Prostate gland (tissue), 2 donors: ENCODE measurements at regions not wholly inside any gene's neighbourhood (a gene's known extent, or its start where the extent isn't known, plus 50 kb on each side); places are given as distances from the start of the nearest gene placed in this dataset.

Experiments
- DNase-seq: peaks from one replicate; pipeline ENCODE4 v3.0.0-alpha.2; 2019; ENCODE audit warnings: low spot score
- H3K27ac ChIP-seq, 2 donors: fragments of 200-600 bp; sonication (generic); 2 replicates each; pipeline ENCODE4 v1.5.1; 2017 to 2019
- H3K27me3 ChIP-seq: fragments of 200-600 bp; sonication (generic); replicated peaks from 2 replicates; pipeline ENCODE4 v1.5.1; 2019; ENCODE audit not compliant: insufficient read depth
- H3K36me3 ChIP-seq, 2 donors: fragments of 200-600 bp; sonication (generic); 1 replicate in 1 of 2; 2 replicates in 1 of 2; pipeline versions ENCODE4 v1.5.1 to v1.8.1; 2017 to 2019
- H3K4me1 ChIP-seq: fragments of 200-600 bp; sonication (generic); replicated peaks from 2 replicates; pipeline ENCODE4 v1.5.1; 2019
- H3K4me3 ChIP-seq, 2 donors: fragments of 200-600 bp; sonication (generic); 2 replicates each; pipeline ENCODE4 v1.5.1; 2017 to 2019
- H3K9me3 ChIP-seq: fragments of 200-600 bp; sonication (generic); 2 replicates; pipeline ENCODE4 v1.5.1; 2017
- CTCF ChIP-seq, 4 experiments: fragments of 200-600 bp in 2 of 4; fragments of 450-650 bp in 2 of 4; sonication (generic) in 2 of 4; IDR thresholded peaks; 1 replicate in 3 of 4; 2 replicates in 1 of 4; pipeline ENCODE4 v1.5.1; 2016 to 2019; ENCODE audit warnings: antibody characterized with exemption in 4 of 4, mild to moderate bottlenecking in 2 of 4, moderate library complexity in 2 of 4
- POLR2A ChIP-seq: fragments of 450-650 bp; IDR thresholded peaks from one replicate; pipeline ENCODE4 v1.6.1; 2016; ENCODE audit warnings: antibody characterized with exemption, mild to moderate bottlenecking
- POLR2AphosphoS5 ChIP-seq: sonication (generic); formaldehyde crosslinking; IDR thresholded peaks from one replicate; pipeline ENCODE4 v1.6.1; 2017; ENCODE audit warnings: antibody characterized with exemption
- WGBS: methylation state at CpG from one replicate; pipeline ENCODE4 v1.1.5; 2018; 5-methylcytosine and 5-hydroxymethylcytosine counted together
- intact Hi-C: fragments of 100-400 bp; cut with DNase I; formaldehyde crosslinking; loops from one replicate; pipeline ENCODE4 v1.14.2; 2022

- H3K36me3 ChIP-seq = no peaks in the 10 kb centered on the region
- no peak overlapping the region for H3K4me3 ChIP-seq
- TF ChIP-seq POLR2A (no peak), POLR2AphosphoS5 (no peak), CTCF (IDR thresholded peaks at IDR 0.05) (no peak)
- H3K9me3 ChIP-seq = no peaks in the 10 kb centered on the region
- no peak for DNase-seq
- intact Hi-C loops = no loop called here
- H3K27ac ChIP-seq = no peak overlapping the region
- no peaks in the 10 kb centered on the region for H3K4me1 ChIP-seq
- no peaks in the 10 kb centered on the region for H3K27me3 ChIP-seq
These were observed 513.1 kb upstream of the CBLB start for GRCh38 chr3:106381939-106382335.

- no peak overlapping the region for H3K4me3 ChIP-seq
- WGBS = 92% methylated on average over 3 of the region's 3 CpGs
- no peak for DNase-seq
- no peak overlapping the region for H3K27ac ChIP-seq
- H3K36me3 ChIP-seq = no peaks in the 10 kb centered on the region
- TF ChIP-seq POLR2AphosphoS5 = no peak
- TF ChIP-seq CTCF (IDR thresholded peaks at IDR 0.05) = no peak
- no peak for TF ChIP-seq POLR2A
- intact Hi-C loops = no loop called here
- H3K9me3 ChIP-seq = no peaks in the 10 kb centered on the region
- no peaks in the 10 kb centered on the region for H3K4me1 ChIP-seq
- H3K27me3 ChIP-seq = no peaks in the 10 kb centered on the region
These were observed 517.2 kb upstream of the CBLB start for GRCh38 chr3:106386050-106386449.

GRCh38 chr3:106392915-106393314 lies 524.1 kb upstream of the CBLB start:
- H3K4me3 ChIP-seq = no peak overlapping the region
- H3K36me3 ChIP-seq = no peaks in the 10 kb centered on the region
- no peak overlapping the region for H3K27ac ChIP-seq
- 90% methylated on average over 1 of the region's 1 CpG for WGBS
- DNase-seq = no peak
- TF ChIP-seq CTCF (IDR thresholded peaks at IDR 0.05) (no peak), POLR2AphosphoS5 (no peak), POLR2A (no peak)
- no peaks in the 10 kb centered on the region for H3K27me3 ChIP-seq
- H3K4me1 ChIP-seq = no peaks in the 10 kb centered on the region
- intact Hi-C loops = no loop called here
- no peaks in the 10 kb centered on the region for H3K9me3 ChIP-seq

GRCh38 chr3:106397006-106397405 lies 528.2 kb upstream of the CBLB start:
- Histone ChIP-seq H3K36me3 (no peaks in the 10 kb centered on the region), H3K4me3 (no peak overlapping the region), H3K4me1 (no peaks in the 10 kb centered on the region), H3K9me3 (no peaks in the 10 kb centered on the region), H3K27ac (no peak overlapping the region), H3K27me3 (no peaks in the 10 kb centered on the region)
- intact Hi-C loops = no loop called here
- DNase-seq = no peak
- TF ChIP-seq POLR2AphosphoS5 (no peak), CTCF (IDR thresholded peaks at IDR 0.05) (no peak)
- WGBS = 87% methylated on average over 2 of the region's 2 CpGs

- Histone ChIP-seq H3K27me3 (no peaks in the 10 kb centered on the region), H3K4me1 (no peaks in the 10 kb centered on the region), H3K27ac (no peak overlapping the region), H3K4me3 (no peak overlapping the region), H3K9me3 (no peaks in the 10 kb centered on the region), H3K36me3 (no peaks in the 10 kb centered on the region)
- TF ChIP-seq POLR2A (no peak), POLR2AphosphoS5 (no peak), CTCF (IDR thresholded peaks at IDR 0.05) (no peak)
- intact Hi-C loops = no loop called here
- 48% methylated on average over 2 of the region's 2 CpGs for WGBS
- no peak for DNase-seq
These were observed 530.2 kb upstream of the CBLB start for GRCh38 chr3:106398891-106399600.
